GM19452 (cell line): ENCODE measurements at regions not wholly inside any gene's neighbourhood (a gene's known extent, or its start where the extent isn't known, plus 50 kb on each side); places are given as distances from the start of the nearest gene placed in this dataset.

Experiments
- ATAC-seq: cut with Tn5 transposase; IDR thresholded peaks from one replicate; pipeline ENCODE4 v1.9.1; 2021; ENCODE audit not compliant: unreplicated experiment

DNA sequence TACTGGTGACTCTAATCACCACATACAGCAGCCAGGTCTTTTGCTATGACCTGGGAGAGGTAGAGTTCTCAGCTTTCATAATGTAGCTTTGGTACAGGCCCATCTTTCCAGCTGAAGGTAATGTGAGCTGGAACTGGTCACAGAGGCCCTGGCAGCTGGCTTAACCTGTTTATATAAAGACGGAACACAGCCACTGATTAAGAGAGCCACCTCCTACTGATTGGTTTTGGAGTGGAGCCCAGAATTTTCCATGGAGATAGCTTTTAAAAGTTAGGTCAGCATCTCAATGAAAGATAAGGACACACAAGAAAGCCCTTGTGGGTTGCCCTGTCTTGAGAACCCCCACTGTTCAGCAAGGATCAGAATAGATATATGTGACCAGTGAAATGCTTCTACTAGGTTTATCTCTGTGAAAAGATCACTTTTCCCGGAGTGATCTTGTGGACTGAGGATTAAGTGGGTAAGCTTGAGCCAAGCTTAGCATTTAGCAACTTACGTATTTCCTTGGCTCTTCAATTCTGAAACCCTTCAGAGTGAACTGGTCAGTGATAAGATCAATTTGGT, 213.7 kb upstream of the CITED2 start:
- ATAC-seq = no peak

DNA sequence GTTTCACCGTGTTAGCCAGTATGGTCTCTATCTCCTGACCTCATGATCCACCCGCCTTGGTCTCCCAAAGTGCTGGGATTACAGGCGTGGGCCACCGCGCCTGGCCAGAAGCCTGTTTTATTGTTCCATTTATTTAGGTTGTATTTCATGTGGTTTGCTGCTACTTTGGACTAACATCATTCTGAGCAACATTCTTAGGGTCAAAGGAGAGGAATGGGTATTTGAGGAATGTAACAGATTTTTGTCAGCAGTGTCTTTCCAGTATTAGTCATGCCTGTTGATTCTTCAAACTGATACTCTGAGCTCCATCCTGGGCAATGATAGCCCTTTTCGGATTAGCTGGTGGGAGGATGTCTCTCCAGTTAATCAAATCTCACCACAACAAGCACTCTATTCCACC, 213.0 kb upstream of the CITED2 start:
- no peak for ATAC-seq

DNA sequence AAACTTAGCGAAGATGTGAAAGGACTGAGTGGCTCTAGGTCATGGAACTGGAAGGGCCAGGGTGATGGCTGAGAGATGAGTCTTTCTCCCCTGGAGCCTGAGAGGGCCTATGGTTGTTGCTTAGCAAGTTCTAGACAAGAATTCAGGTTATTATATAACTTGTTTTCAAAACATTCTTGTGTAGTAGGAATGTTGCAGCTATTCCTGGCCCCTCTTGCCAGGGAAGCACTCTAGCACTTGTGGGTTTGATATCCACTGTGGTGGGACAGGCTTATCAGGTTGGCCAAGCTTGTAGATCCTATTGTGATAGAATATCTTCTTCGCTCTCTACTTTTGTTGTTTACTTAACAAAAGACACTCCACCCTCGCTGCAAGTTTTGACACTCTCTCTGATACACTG, 211.8 kb upstream of the CITED2 start:
- ATAC-seq = no peak

DNA sequence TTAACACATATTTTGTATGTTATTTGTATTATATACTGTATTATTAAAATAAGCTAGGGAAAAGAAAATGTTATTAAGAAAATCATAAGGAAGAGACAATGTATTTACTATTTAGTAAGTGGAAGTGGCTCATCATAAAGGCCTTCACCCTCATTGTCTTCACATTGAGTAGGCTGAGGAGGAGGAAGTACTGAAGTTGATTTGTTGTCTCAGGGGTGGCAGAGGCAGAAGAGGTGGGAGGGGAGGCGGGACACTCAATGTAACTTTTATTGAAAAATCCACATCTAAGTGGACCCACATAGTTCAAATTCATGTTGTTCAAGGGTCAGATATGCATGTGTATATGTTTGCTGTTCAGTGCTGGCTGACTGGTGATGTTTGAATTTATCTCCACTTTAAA, 210.2 kb upstream of the CITED2 start:
- ATAC-seq = no peak

DNA sequence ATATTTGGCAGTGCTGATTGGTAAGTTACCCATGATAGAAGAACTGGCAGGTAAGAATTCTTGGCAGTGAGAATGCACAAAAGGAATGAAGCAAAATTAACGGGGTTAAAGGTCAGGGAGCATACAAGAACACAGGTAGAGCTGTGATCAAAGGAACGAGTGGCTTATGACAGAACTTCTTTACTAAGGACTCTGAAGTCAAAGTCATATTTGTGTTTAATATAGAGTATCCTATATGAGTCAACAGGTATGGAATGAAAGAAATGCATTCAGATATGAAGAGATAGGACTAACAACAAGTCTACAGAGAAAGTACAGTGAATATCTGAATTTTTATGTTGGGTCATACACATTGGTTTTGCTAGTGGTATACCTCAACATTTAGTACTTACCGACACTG, 209.0 kb upstream of the CITED2 start:
- no peak for ATAC-seq

DNA sequence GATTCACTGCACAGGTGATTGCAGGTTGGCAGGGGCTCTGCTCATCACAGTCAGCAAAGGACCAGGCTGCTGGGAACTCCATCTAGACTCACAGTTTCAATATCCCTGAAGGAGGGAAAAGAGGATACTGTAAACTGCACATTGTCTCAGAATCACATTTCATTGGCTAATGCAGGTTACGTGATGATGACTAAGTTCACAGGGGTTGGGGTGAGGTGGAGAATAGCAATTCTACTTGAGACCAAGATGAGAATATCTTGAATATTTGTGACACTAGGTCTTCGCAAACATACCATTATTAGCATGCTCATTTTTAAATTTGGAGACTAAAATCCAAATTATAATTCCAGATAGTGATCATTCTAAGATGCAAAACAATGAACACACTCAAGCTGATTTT, 208.5 kb upstream of the CITED2 start:
- ATAC-seq = no peak

DNA sequence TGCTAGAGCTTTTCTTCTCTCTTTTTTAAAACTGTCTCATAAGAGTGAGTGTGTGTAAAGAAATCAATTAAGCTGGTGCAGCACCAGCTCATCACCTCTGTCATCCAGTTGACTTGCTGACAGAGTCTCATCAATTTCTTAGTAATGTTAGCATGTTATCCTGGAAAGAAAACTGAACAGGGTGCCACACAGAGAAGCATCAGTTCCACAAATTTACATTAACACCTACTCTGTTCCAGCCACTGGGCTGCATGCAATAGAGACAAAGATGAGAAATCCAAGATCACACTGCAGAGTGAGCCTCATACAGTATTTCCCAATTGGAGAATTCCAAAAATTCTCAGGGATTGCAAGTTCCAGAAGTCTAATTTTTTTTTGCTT, 207.0 kb upstream of the CITED2 start:
- ATAC-seq = no peak

DNA sequence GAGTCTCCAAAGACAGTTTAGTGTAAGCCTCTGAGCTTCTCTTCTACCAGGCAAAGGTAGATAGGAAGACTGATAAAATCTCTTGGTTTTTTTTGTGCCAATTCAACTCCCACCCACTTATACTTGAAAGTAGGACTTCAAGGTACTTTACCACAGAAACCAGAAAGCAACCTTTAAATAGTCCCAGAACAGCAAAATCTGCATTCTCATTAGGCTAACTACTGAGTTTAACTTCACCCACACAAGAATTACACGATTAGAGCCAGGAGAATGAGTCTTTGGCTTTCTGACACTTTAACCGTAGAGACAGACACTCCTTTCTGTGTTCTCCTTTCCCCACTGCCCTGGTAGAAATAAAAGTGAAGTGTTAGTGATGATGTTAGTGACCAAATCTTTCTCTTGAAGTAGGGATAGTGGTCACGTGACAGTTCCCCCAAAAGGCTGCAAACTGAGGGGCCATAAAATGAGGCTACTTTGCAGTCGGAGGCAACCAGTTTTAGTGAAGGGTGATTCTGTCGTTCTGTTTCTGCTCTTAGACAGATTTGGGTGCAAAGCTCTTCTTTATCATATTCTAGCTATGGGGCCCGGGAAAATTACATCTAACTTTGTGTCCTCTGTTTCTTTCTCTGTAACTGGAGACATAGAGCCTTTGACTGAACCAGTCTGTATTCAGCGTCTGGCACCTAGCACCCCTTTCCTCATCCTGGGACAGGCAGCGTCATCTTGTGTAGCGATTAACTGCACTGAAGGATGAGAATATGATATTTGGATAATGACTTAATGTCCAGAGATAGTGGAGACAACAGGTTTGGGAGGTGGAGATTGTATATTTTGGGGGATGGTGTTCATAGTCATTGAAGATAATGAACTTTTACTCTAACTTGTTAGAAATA, 206.4 kb upstream of the CITED2 start:
- peak; percentile 90 for ATAC-seq

DNA sequence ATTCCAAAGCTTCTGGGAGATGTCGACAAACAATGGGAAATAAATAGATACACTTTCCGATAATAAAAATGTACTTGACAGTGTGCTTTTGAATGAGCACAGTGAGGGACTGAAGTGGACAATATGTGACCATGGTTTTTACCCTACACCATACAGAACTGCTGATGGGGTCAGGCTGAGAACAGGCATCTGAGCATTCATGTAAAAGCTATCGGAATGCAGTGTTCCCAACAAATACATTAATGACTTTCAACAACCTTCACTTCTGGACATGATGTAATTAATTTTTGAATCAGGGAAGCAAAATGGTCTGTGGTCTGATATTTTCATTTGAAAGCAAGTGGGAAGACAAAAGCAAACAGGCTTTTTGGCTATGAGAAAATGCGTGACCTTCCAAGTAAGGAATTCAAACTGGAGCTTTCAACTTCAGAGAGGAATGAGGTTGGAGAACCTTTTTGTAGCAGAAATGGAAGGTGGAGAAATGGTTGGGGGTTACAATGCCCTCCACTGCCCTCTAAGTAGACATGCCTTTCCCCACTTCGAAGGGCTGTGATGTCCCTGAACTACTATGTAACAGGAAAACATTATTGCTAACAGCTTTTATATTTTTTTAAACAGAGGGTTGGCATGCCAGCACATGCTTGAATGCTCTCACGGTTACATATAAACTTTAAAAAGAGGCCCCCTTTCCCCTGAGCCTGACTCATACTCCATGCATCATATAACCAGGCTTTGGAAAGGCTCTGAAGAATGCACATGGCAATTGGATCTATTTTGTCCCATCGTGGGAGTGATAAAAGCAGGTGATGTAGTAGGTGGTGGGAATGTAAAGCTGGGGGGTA, 203.5 kb upstream of the CITED2 start:
- ATAC-seq = no peak

DNA sequence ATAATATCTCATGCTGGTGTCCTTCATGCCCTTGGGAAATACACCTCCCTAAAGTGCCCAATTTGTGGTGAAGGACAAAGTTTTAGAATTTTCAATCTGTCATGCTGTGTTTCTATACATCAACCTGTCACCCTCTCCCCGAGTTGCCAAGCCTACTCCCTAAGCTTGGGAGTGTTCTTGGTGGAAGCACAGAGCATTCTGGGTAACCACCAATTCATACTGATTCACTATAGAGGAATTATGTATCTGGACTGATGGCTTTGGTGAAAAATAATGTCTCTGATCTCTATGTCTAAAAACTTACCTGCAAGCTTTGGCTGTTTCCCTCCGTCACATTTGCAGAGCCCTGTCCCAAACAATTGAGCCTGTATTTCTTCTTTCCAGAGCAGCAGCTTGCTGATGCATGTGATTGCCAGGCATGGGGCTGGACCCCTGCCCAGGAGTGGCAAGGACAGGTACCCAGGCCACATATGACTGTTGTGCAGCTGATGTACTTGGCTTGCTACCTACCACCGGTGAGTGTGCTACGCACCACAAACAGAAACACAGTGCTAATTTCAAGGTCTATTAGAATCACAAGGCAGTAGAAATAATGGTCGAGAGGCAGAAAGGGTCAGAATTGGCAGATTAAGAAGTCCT, 202.8 kb upstream of the CITED2 start:
- no peak for ATAC-seq

DNA sequence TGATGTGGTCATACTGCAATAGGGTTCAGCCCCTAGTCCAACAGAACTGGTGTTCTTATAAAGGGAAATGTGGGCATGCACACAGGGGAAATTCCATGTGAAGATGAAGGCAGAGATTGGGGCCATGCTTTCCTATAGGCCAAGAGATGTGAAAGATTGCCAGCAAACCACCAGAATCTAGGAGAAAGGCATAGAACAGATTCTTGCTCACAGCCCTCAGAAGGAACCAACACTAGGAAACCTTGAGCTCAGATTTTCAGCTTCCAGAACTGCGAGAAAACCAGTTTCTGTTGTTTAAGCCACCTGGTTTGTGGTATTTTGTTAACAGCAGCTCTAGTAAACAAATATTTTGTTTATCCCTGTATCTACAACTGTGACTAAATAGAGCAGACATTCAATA, 197.6 kb upstream of the CITED2 start:
- ATAC-seq = no peak

DNA sequence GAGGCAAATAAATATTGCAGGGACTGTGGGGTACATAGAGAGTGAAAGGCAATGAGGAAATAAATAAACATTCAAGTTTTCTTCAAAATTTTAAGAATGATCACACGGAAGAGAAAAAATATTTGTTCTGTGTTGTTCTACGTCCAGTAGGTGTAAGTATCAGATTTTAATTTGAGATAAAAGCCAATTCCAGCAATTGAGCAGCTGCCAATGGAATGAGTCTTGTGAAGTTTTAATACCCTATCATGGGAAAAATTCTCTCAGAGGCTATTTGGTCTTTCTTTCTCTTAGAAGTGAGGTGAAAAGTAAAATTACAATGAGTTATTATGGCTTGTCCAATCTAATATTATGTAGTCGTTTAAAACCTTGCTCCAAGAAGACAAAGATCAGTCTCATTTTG, 195.7 kb upstream of the CITED2 start:
- ATAC-seq = no peak

DNA sequence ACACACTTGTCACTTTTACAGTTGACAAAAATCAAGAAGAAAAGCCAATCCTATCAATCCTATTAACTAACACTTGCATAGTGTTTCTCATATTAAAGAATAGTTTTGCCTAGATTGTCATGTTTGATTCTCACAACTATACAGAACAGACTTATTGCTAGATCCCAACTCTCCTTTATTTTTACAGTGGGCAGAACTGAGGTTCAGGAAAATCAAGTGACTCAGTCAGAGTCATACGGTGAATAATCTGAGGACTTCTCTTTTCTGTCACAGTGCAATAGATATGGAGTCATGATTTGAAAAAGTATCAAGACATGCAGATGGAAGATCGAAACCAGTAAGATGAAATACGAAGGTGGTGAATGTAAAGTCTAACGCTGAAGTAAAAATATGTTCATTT, 195.1 kb upstream of the CITED2 start:
- ATAC-seq = no peak

DNA sequence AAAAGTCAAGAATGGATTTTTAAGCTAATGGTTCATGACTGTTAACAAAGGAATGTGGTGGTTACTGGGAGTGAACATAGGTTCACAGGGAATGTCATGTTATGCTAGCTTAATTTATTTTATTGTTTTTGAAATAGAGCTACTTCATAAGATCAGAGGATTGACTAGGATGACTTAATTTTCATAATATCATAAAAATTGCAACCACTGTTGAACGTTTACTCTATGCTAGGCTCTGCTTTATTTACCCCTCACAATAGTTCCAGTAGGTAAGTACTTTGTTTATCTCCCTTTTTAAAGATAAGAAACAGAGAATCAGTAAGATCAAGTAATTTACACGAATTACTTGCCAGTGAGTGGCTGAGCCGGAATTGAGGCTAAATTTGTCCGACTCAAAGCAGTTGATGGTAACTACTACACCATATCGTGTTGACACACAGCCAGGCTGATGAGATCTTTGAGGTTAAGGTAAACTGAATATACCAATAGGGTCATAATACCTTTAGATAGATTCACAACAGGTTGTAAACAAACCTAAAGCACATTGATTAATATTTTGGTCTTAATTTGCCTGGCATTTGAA, 194.6 kb upstream of the CITED2 start:
- ATAC-seq = no peak

DNA sequence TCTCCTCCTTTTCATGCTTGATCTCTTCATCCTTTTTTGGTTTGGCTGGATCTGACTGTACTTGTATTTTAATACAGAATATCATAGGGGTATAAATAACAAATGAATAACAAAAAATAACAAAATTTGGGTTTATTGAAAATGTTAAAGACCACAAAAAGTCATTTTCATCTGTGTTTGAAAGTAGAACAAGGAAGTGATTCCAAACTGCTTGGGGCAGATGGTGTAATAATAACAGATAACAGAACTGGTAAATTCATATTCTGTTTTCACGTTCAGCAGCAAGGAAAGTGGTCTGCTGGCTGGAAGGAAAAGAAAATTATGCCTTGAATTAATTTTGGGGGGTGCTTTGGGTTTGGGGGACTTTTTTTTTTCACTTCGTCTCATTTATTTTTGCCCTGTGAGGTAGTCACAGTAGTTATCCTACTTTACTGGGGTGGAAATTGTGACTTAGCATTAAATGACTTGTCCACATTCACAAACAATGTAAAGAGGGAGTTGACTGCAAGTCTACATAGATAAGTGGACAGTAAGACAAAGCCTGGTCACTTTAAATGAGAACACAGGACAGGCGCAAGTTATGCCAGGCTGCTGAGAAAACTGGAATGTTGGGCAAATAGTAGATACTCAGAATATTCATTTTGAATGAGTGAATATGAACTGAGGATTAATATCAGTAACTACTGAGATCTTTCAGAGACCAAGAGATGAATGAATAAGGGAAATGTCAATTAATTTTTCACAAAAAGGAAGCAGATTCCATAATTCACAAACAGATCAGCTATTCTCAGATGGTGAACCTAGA, 193.9 kb upstream of the CITED2 start:
- ATAC-seq = no peak

DNA sequence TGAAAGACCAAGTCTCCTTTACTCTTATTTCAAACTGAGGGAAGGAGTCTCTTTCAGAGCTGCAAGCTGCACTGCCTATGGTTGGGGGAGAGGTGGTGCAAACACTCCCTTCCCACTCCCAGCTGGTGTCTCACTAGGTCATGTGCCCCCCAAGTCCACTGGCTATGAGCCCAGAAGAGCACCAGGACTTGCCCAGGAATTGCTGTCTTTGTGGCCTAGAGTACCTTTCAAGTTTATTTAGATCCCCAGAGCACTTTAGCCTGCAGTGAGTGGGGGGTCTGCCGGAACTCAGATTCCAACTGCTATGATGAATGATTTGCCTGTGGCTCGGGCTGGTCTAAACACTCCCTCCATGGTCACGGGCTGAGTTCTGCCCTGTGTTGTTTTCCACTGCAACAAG, 192.6 kb upstream of the CITED2 start:
- ATAC-seq = no peak

DNA sequence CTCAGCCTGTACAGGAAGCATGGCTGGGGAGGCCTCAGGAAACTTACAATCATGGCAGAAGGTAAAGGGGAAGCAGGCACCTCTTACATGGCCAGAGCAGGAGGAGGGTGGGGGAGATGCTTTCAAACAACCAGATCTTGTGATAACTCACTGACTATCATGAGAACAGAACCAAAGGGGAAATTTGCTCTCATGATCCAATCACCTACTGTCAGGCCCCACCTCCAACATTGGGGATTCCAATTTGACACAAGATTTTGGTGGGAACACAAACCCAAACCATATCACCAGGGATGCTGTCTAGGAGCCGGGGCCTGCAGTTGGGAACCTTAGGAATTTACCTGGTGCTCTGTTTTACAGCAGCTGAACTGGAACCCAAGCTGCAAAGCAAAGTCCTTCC, 191.1 kb upstream of the CITED2 start:
- no peak for ATAC-seq

DNA sequence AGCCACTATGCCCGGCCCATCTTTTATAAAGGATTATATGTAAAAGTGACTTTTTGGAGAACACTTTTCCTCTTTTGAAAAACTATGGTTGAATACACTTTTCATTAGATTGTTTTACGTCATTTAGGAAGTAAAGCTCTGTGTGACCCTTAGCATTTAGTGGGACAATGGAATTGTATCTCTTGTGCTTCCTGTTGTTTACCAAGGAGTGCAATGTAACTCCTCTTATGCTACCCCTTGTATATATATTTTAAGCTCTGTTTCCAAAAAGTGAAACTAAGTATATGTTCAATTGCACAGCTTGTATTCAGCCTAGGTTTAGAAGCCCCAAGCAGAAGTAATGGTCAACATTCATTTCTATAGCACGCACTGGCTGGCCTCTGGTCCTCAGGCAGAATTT, 183.1 kb upstream of the CITED2 start:
- ATAC-seq = no peak

DNA sequence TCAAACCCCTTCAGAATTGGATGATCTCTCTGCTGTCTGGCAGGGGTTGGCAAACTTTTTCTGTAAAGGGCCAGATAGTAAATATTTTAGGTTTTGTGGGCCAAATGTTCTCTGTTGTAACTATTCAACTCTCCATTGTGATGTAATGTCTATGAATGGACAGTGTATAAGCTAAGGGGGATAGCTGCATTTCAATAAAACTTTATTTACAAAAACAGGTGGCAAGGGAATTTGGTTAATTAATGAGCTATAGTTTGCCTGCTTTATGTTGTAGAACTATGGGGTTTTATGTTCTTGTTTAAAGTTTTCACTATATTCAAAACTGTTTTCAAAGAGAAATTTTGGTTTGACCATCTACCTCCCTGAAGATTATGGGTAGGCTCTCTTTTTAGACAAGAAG, 182.1 kb upstream of the CITED2 start:
- ATAC-seq = no peak

DNA sequence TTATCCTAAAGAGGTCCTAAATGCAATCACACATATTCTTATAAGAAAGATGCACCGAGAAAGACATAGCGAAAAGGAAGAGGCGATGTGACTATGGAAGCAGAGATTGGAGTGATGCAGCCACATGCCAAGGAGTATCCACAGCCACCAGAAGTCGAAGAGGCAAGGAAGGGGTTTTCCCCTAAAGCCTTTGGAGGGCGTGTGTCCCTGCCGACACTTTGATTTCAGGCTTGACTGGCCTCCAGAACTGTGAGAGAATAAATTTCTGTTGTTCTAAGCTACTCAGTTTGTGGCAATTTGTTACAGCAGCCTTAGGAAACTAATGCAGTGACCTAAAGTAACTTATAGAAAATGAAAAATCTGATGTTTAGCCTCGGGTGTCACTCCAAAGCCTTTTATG, 179.5 kb upstream of the CITED2 start:
- ATAC-seq = no peak
